Breast epithelium (tissue), 4 donors: ENCODE measurements at regions not wholly inside any gene's neighbourhood (a gene's known extent, or its start where the extent isn't known, plus 50 kb on each side); places are given as distances from the start of the nearest gene placed in this dataset.
"Not testable (repeated sequence)": the region's sequence is repeated elsewhere in the genome, so short reads cannot be mapped to it uniquely, and the experiment has no call there.

Experiments used
- DNase-seq, 2 donors: peaks; one replicate each; pipeline ENCODE4 v3.0.0-alpha.2; 2019; ENCODE audit warnings: low spot score in 2 of 2
- H3K27ac ChIP-seq, 2 donors: fragments of 200-600 bp; sonication (generic) in 1 of 2; one replicate each; pipeline ENCODE4 v1.5.1; 2016 to 2019; ENCODE audit warnings: mild to moderate bottlenecking in 1 of 2
- H3K27me3 ChIP-seq, 2 donors: fragments of 200-600 bp; sonication (generic) in 1 of 2; one replicate each; pipeline versions ENCODE4 v1.5.1 to v1.6.0; 2017 to 2019; ENCODE audit warnings: control low read depth in 1 of 2, mild to moderate bottlenecking in 1 of 2
- H3K36me3 ChIP-seq: fragments of 200-600 bp; one replicate; pipeline ENCODE4 v1.5.1; 2019
- H3K4me1 ChIP-seq, 2 donors: fragments of 200-600 bp; sonication (generic); one replicate each; pipeline ENCODE4 v1.5.1; 2016 to 2019; ENCODE audit warnings: control low read depth in 1 of 2
- H3K4me3 ChIP-seq, 3 donors: fragments of 200-600 bp; sonication (generic); 1 replicate in 2 of 3; 2 replicates in 1 of 3; pipeline ENCODE4 v1.5.1; 2016 to 2019; ENCODE audit warnings: mild to moderate bottlenecking in 3 of 3, moderate library complexity in 2 of 3
- H3K9me3 ChIP-seq, 2 donors: fragments of 200-600 bp; sonication (generic) in 1 of 2; one replicate each; pipeline ENCODE4 v1.5.1; 2016 to 2019; ENCODE audit warnings: control low read depth in 1 of 2
- CTCF ChIP-seq, 3 donors: fragments of 450-650 bp; IDR thresholded peaks; one replicate each; pipeline ENCODE4 v1.5.1; 2016 to 2017; ENCODE audit warnings: antibody characterized with exemption in 3 of 3, mild to moderate bottlenecking in 3 of 3, moderate library complexity in 3 of 3
- POLR2A ChIP-seq: fragments of 450-650 bp; IDR thresholded peaks from one replicate; pipeline ENCODE4 v1.6.1; 2016; ENCODE audit warnings: antibody characterized with exemption, mild to moderate bottlenecking, moderate library complexity
- POLR2AphosphoS5 ChIP-seq, 3 donors: sonication (generic); formaldehyde crosslinking; IDR thresholded peaks; one replicate each; pipeline ENCODE4 v1.6.1; 2017; ENCODE audit warnings: antibody characterized with exemption in 3 of 3
- intact Hi-C: fragments of 100-400 bp; cut with DNase I; formaldehyde crosslinking; loops from one replicate; pipeline ENCODE4 v1.15.1; 2023; ENCODE audit warnings: low total_unique reads

GRCh38 chr6:144918073-144918472 lies 632.9 kb downstream of the UTRN start:
- Histone ChIP-seq H3K36me3 (no peaks in the 10 kb centered on the region), H3K4me1 (no peaks in the 10 kb centered on the region), H3K27ac (no peak overlapping the region), H3K9me3 (no peaks in the 10 kb centered on the region), H3K27me3 (no peaks in the 10 kb centered on the region), H3K4me3 (no peak overlapping the region)
- intact Hi-C loops: no loop called here
- TF ChIP-seq POLR2A: no peak
- TF ChIP-seq CTCF (IDR thresholded peaks at IDR 0.05): no peak
- no peak for TF ChIP-seq POLR2AphosphoS5 (IDR thresholded peaks at IDR 0.05)
- DNase-seq: no peak

DNA sequence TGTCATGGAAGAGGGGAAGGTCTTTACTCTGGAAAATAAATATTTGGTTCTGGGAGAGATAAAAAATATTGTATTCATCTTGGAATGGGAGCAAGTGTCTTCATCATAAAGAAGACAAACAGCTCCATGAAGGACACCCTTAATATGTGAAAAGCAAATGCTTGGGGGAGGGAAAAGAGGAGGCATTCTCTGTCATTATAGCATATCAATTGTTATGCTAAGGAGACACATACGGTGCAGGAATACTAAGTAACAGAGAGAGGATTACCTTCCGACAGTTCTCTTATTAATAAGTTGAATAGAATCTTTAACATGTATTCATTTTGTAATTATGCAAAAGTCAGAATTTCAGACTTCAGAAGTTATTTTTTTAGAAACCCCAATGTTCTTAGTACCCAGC lies 634.4 kb downstream of the UTRN start:
- Histone ChIP-seq H3K27ac (no peak overlapping the region), H3K27me3 (no peaks in the 10 kb centered on the region), H3K9me3 (no peaks in the 10 kb centered on the region), H3K4me3 (no peak overlapping the region), H3K4me1 (no peaks in the 10 kb centered on the region), H3K36me3 (no peaks in the 10 kb centered on the region)
- DNase-seq: no peak
- intact Hi-C loops: no loop called here
- TF ChIP-seq CTCF (IDR thresholded peaks at IDR 0.05) (no peak), POLR2AphosphoS5 (IDR thresholded peaks at IDR 0.05) (no peak), POLR2A (no peak)

DNA sequence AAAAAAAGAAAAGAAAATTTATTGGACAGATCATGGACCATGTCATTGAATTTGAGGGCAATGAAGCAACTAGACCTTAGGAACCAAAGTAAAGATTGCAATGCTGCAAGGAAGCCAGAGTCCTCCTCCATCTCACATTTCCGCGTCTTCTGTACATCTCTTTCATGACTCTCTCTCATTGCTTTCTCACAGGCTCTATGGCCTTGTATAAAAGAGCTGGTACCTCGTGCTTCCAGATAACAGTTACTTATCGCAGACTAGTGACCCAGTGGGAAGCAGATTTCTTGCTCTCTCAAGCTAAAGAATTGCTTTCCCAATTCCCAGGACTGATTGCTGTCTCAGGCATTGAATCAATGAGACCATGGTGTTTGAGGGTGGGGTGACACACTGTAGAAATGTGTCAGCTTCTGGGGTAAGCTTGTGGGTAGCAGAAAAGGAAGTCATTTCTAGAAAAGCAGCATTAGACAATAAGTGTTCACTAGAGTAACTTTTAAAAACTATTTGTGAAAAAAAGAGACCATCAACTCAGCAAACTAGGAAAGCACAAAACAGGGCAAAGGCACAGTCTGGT lies 635.3 kb downstream of the UTRN start:
- no peaks in the 10 kb centered on the region for H3K9me3 ChIP-seq
- no peak overlapping the region for H3K4me3 ChIP-seq
- no peaks in the 10 kb centered on the region for H3K36me3 ChIP-seq
- no peak overlapping the region for H3K27ac ChIP-seq
- DNase-seq: no peak
- intact Hi-C loops: no loop called here
- H3K4me1 ChIP-seq: no peaks in the 10 kb centered on the region
- H3K27me3 ChIP-seq: no peaks in the 10 kb centered on the region
- no peak for TF ChIP-seq POLR2A
- TF ChIP-seq POLR2AphosphoS5 (IDR thresholded peaks at IDR 0.05): no peak

DNA sequence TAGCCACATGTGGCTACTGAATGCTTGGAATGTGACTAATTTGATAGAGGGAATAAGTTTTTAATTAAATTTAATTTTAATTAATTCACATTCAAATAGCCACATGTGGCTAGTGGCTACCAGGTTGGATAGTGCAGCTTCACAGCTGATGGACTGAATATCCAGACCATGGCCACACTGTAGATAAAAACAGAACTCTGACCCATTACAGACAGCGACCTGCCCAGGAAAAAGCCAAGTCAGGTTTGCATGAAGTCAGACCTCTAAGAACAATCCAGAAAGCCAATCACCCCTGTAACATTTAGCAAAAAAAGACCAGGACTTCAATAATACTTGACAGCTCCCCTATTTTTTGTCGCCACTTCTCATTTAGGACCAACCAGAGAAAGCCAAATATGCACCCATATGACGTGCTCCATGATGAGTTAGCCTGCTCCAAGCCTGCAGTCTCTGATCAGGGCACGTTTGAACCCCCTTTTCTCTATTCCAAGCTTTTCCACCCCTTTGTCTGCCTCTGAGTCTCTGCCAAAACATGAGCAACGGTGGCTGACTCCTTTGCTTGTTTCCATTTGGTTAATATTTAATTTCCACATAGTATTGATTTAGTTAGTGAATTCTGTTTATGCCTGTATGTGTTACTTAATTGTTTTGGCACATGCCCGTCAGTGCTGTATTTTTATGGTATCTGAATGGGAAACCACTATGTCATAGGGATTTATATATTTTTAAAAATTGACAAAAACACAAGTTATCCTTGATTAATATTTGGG lies 636.3 kb downstream of the UTRN start:
- no peak overlapping the region for H3K27ac ChIP-seq
- H3K9me3 ChIP-seq: no peaks in the 10 kb centered on the region
- H3K4me3 ChIP-seq: no peak overlapping the region
- H3K36me3 ChIP-seq: no peaks in the 10 kb centered on the region
- DNase-seq: no peak
- intact Hi-C loops: no loop called here
- TF ChIP-seq POLR2AphosphoS5 (IDR thresholded peaks at IDR 0.05): no peak
- no peak for TF ChIP-seq CTCF (IDR thresholded peaks at IDR 0.05)
- no peak for TF ChIP-seq POLR2A
- no peaks in the 10 kb centered on the region for H3K27me3 ChIP-seq
- H3K4me1 ChIP-seq: no peaks in the 10 kb centered on the region

DNA sequence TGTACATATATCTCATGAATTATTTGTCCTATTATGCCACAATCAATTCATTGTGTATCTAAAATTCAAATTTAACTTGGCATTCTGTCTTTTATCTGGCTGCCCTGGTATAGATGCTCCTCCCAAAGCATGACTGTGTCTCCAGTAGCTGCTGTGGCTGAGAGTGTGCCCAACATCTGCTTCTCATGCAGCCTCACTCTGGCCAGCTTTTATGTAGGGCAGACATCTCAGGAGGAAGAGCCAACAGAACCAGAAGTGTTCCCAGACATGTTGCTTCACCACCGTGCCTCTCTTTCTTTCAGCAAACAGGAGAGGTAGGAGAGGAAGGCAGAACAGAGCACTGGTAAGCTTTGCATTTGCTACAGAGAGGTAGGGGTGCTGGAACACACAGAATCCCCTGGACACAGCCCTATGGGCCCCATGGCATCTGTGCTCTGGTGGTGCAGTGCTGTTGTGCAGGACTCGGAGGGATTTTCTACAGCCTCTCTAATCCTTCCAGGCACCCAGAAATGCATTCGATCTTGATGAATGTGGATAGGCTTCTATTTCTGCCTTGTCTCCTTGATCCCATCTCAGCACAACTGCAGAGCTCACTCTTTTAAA lies 637.1 kb downstream of the UTRN start:
- TF ChIP-seq CTCF (IDR thresholded peaks at IDR 0.05) (no peak), POLR2A (no peak), POLR2AphosphoS5 (IDR thresholded peaks at IDR 0.05) (no peak)
- no peak overlapping the region for H3K4me3 ChIP-seq
- no peaks in the 10 kb centered on the region for H3K4me1 ChIP-seq
- no peaks in the 10 kb centered on the region for H3K36me3 ChIP-seq
- no peak overlapping the region for H3K27ac ChIP-seq
- no peaks in the 10 kb centered on the region for H3K27me3 ChIP-seq
- intact Hi-C loops: no loop called here
- no peak for DNase-seq
- H3K9me3 ChIP-seq: no peaks in the 10 kb centered on the region

DNA sequence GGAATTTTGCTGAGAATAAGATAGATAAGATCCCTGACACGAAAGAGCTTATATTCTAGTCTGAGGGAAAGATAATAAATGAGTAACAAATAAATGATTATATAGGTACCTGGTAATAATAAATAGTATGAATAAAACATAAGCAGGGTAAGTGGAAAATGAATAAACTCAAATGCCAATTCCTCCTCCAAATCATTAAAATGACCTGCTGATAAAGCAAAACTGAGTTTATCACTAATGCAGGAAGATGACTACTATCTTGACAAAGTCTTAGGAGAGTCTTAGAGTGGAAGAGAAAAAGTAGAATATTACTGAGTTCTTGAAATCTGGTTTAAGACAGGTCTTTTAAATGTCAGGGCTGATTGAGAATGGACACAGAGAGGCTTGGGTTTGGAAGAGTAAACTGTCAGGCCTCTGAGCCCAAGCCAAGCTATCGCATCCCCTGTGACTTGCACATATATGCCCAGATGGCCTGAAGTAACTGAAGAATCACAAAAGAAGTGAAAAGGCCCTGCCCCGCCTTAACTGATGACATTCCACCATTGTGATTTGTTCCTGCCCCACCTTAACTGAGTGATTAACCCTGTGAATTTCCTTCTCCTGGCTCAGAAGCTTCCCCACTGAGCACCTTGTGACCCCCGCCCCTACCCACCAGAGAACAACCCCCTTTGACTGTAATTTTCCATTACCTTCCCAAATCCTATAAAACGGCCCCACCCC lies 637.8 kb downstream of the UTRN start:
- H3K27me3 ChIP-seq, DNase-seq, H3K9me3 ChIP-seq, H3K36me3 ChIP-seq, H3K4me3 ChIP-seq, H3K4me1 ChIP-seq, intact Hi-C loops, H3K27ac ChIP-seq: not testable (repeated sequence)

- H3K27ac ChIP-seq, DNase-seq, H3K36me3 ChIP-seq, H3K27me3 ChIP-seq, intact Hi-C loops, H3K4me3 ChIP-seq, H3K4me1 ChIP-seq, H3K9me3 ChIP-seq: not testable (repeated sequence)
Observed at GRCh38 chr6:144923491-144923787, 638.3 kb downstream of the UTRN start.
